Stomach (tissue), 4 donors: ENCODE measurements at regions not wholly inside any gene's neighbourhood (a gene's known extent, or its start where the extent isn't known, plus 50 kb on each side); places are given as distances from the start of the nearest gene placed in this dataset.

Experiments
- CTCF ChIP-seq, 7 experiments: fragments of 450-650 bp in 4 of 7; fragments of 200-600 bp in 3 of 7; sonication (generic) in 3 of 7; IDR thresholded peaks; one replicate each; pipeline ENCODE4 v1.5.1; 2016 to 2019; ENCODE audit warnings: antibody characterized with exemption in 7 of 7, control low read depth in 2 of 7, mild to moderate bottlenecking in 1 of 7
- POLR2A ChIP-seq, 4 donors: fragments of 450-650 bp; IDR thresholded peaks; one replicate each; pipeline ENCODE4 v1.6.1; 2016; ENCODE audit warnings: antibody characterized with exemption in 4 of 4, control low read depth in 2 of 4, mild to moderate bottlenecking in 1 of 4, moderate library complexity in 1 of 4

GRCh38 chr20:24314053-24314452, 155.4 kb upstream of the SYNDIG1 start:
- TF ChIP-seq CTCF (IDR thresholded peaks at IDR 0.05): no peak
- TF ChIP-seq POLR2A (IDR thresholded peaks at IDR 0.05): no peak
